ENCODE measurements at regions not wholly inside any gene's neighbourhood (a gene's known extent, or its start where the extent isn't known, plus 50 kb on each side); places are given as distances from the start of the nearest gene placed in this dataset.

- ChIA-PET POLR2A (no interaction called here), CTCF (interaction anchor here (0.7 kb wide), 1 partner anchor 284 kb away, joined by 3 read pairs; no protein-coding TSS in a partner anchor)
- Histone ChIP-seq H3K4me3 (ENCODE audit: low read depth, low read length) (no peak overlapping the region), H3K27me3 (ENCODE audit: control insufficient read depth, insufficient read depth, low read length) (no peaks in the 10 kb centered on the region), H3K9me3 (ENCODE audit: control insufficient read depth, insufficient read depth, low read length) (no peaks in the 10 kb centered on the region), H3K27ac (ENCODE audit: low read depth, low read length) (no peak overlapping the region)
- TF ChIP-seq CTCF (IDR thresholded peaks at IDR 0.05; ENCODE audit: low read depth, low read length) = no peak
- no peak for DNase-seq (ENCODE audit: low read depth, low spot score)
These were observed 281.9 kb downstream of the SOX9 start for GRCh38 chr17:72402727-72403210.

- no peak for TF ChIP-seq CTCF (IDR thresholded peaks at IDR 0.05; ENCODE audit: low read depth, low read length)
- DNase-seq (ENCODE audit: low read depth, low spot score) = no peak
- ChIA-PET POLR2A (no interaction called here), CTCF (no interaction called here)
- Histone ChIP-seq H3K9me3 (ENCODE audit: control insufficient read depth, insufficient read depth, low read length) (no peaks in the 10 kb centered on the region), H3K27ac (ENCODE audit: low read depth, low read length) (no peak overlapping the region), H3K4me3 (ENCODE audit: low read depth, low read length) (no peak overlapping the region), H3K27me3 (ENCODE audit: control insufficient read depth, insufficient read depth, low read length) (no peaks in the 10 kb centered on the region)
These were observed 282.9 kb downstream of the SOX9 start for GRCh38 chr17:72403713-72404209.

- no peaks in the 10 kb centered on the region for H3K9me3 ChIP-seq (ENCODE audit: control insufficient read depth, insufficient read depth, low read length)
- H3K27me3 ChIP-seq (ENCODE audit: control insufficient read depth, insufficient read depth, low read length) = no peaks in the 10 kb centered on the region
- ChIA-PET POLR2A (interaction anchor here (0.9 kb wide), 1 partner anchor 188 kb away, joined by 4 read pairs; no protein-coding TSS in a partner anchor), CTCF (interaction anchor here (0.6 kb wide), 3 partner anchors 50 to 79 kb away, joined by 3 to 5 read pairs (median 4); no protein-coding TSS in a partner anchor)
- H3K27ac ChIP-seq (ENCODE audit: low read depth, low read length) = peak overlapping the region; percentile 68
- no peak for TF ChIP-seq CTCF (IDR thresholded peaks at IDR 0.05; ENCODE audit: low read depth, low read length)
- no peak overlapping the region for H3K4me3 ChIP-seq (ENCODE audit: low read depth, low read length)
- no peak for DNase-seq (ENCODE audit: low read depth, low spot score)
These were observed 284.1 kb downstream of the SOX9 start for GRCh38 chr17:72404872-72405271.

GRCh38 chr17:72405662-72406230, 284.9 kb downstream of the SOX9 start:
- no peak overlapping the region for H3K4me3 ChIP-seq (ENCODE audit: low read depth, low read length)
- H3K27ac ChIP-seq (ENCODE audit: low read depth, low read length) = peak overlapping the region; percentile 21
- no peaks in the 10 kb centered on the region for H3K27me3 ChIP-seq (ENCODE audit: control insufficient read depth, insufficient read depth, low read length)
- ChIA-PET POLR2A (no interaction called here), CTCF (no interaction called here)
- H3K9me3 ChIP-seq (ENCODE audit: control insufficient read depth, insufficient read depth, low read length) = no peaks in the 10 kb centered on the region
- no peak for DNase-seq (ENCODE audit: low read depth, low spot score)
- no peak for TF ChIP-seq CTCF (IDR thresholded peaks at IDR 0.05; ENCODE audit: low read depth, low read length)

- H3K27ac ChIP-seq (ENCODE audit: low read depth, low read length) = no peak overlapping the region
- POLR2A ChIA-PET = interaction anchor here (1.6 kb wide), 1 partner anchor 286 kb away, joined by 4 read pairs; the partner anchor contains the start of gene SOX9
- H3K9me3 ChIP-seq (ENCODE audit: control insufficient read depth, insufficient read depth, low read length) = no peaks in the 10 kb centered on the region
- CTCF ChIA-PET = no interaction called here
- no peak for TF ChIP-seq CTCF (IDR thresholded peaks at IDR 0.05; ENCODE audit: low read depth, low read length)
- H3K27me3 ChIP-seq (ENCODE audit: control insufficient read depth, insufficient read depth, low read length) = no peaks in the 10 kb centered on the region
- H3K4me3 ChIP-seq (ENCODE audit: low read depth, low read length) = no peak overlapping the region
- DNase-seq (ENCODE audit: low read depth, low spot score) = no peak
These were observed 285.7 kb downstream of the SOX9 start for GRCh38 chr17:72406498-72406897.
